PC-3 (cell line): ENCODE measurements at regions not wholly inside any gene's neighbourhood (a gene's known extent, or its start where the extent isn't known, plus 50 kb on each side); places are given as distances from the start of the nearest gene placed in this dataset.

Experiments used
- ATAC-seq: fragments of 200-7000 bp; cut with Tn5 transposase; 2 replicates; pipeline ENCODE4 v1.9.1; 2020; ENCODE audit warnings: mild to moderate bottlenecking, moderate library complexity
- BruUV-seq: library from RNA; stranded (reverse); fragments of 400-500 nt; replicated peaks from 2 replicates; lab custom pipeline; 2021; lab: Mats Ljungman, UMichigan
- CTCF ChIA-PET: fragments of 300-600 bp; sonication (Branson Sonifier 250); formaldehyde crosslinking; loops from one replicate; lab custom pipeline; 2022; ENCODE audit warnings: antibody characterized with exemption; lab: Charles Lee
- POLR2A ChIA-PET: fragments of 300-600 bp; sonication (Branson Sonifier 250); formaldehyde crosslinking; loops from one replicate; lab custom pipeline; 2022; ENCODE audit warnings: antibody characterized with exemption; ENCODE audit not compliant: unreplicated experiment; lab: Charles Lee
- DNase-seq: peaks from one replicate; pipeline ENCODE4 v3.0.0-alpha.2; 2015
- H2AFZ ChIP-seq: fragments of 300-600 bp; sonication (generic); 2 replicates; pipeline ENCODE4 v1.6.0; 2016; ENCODE audit warnings: antibody characterized with exemption, low read length
- H3F3A ChIP-seq: fragments of 300-600 bp; sonication (generic); one replicate; pipeline ENCODE4 v1.6.0; 2017; ENCODE audit warnings: antibody characterized with exemption, low read length, control low read depth, mild to moderate bottlenecking; ENCODE audit not compliant: unreplicated experiment
- H3K27ac ChIP-seq: fragments of 300-600 bp; sonication (generic); 2 replicates; pipeline ENCODE4 v1.5.1; 2016; ENCODE audit warnings: mild to moderate bottlenecking, low read length
- H3K27me3 ChIP-seq: fragments of 300-600 bp; sonication (generic); 2 replicates; pipeline ENCODE4 v1.6.1; 2016; ENCODE audit warnings: low read length, mixed read lengths
- H3K36me3 ChIP-seq: fragments of 300-600 bp; sonication (generic); 2 replicates; pipeline ENCODE4 v1.6.1; 2016; ENCODE audit warnings: low read depth, mixed run types, low read length, mixed read lengths
- H3K4me1 ChIP-seq: fragments of 300-600 bp; sonication (generic); 2 replicates; pipeline ENCODE4 v1.5.1; 2016; ENCODE audit warnings: low read length; ENCODE audit not compliant: insufficient read depth
- H3K4me2 ChIP-seq: fragments of 300-600 bp; sonication (generic); 2 replicates; pipeline ENCODE4 v1.6.0; 2016; ENCODE audit warnings: low read length
- H3K4me3 ChIP-seq: fragments of 300-600 bp; sonication (generic); 2 replicates; pipeline ENCODE4 v1.5.1; 2016; ENCODE audit warnings: mild to moderate bottlenecking, low read length, mixed read lengths
- H3K79me2 ChIP-seq: fragments of 300-600 bp; sonication (generic); 2 replicates; pipeline ENCODE4 v1.6.1; 2017; ENCODE audit warnings: low read length, mixed read lengths
- H3K9ac ChIP-seq: fragments of 300-600 bp; sonication (generic); 2 replicates; pipeline ENCODE4 v1.6.0; 2016; ENCODE audit warnings: mild to moderate bottlenecking, low read length
- H3K9me2 ChIP-seq: fragments of 300-600 bp; sonication (generic); replicated peaks from 2 replicates; pipeline ENCODE4 v1.6.1; 2016; ENCODE audit warnings: mixed run types, low read length, mixed read lengths
- H3K9me3 ChIP-seq: fragments of 300-600 bp; sonication (generic); 2 replicates; pipeline ENCODE4 v1.6.1; 2016; ENCODE audit warnings: low read length, mixed read lengths
- H4K20me1 ChIP-seq: fragments of 300-600 bp; sonication (generic); 2 replicates; pipeline ENCODE4 v1.6.1; 2016; ENCODE audit warnings: low read length, mixed read lengths
- CTCF ChIP-seq: fragments of 300-600 bp; sonication (generic); conservative IDR thresholded peaks from 2 replicates; pipeline ENCODE4 v1.5.1; 2017; ENCODE audit warnings: antibody characterized with exemption, low read depth, mild to moderate bottlenecking, low read length
- EZH2 ChIP-seq: fragments of 300-600 bp; sonication (generic); IDR thresholded peaks from one replicate; pipeline ENCODE4 v1.6.1; 2017; ENCODE audit warnings: antibody characterized with exemption, mild to moderate bottlenecking, low read length; ENCODE audit not compliant: unreplicated experiment
- EZH2phosphoT487 ChIP-seq: fragments of 300-600 bp; sonication (generic); IDR thresholded peaks from 2 replicates; pipeline ENCODE4 v1.6.1; 2018; ENCODE audit warnings: mild to moderate bottlenecking, antibody characterized with exemption, low read length, borderline replicate concordance
- intact Hi-C: fragments of 100-400 bp; cut with micrococcal nuclease; formaldehyde crosslinking; loops from 2 replicates; pipeline ENCODE4 v1.9.0; 2023

DNA sequence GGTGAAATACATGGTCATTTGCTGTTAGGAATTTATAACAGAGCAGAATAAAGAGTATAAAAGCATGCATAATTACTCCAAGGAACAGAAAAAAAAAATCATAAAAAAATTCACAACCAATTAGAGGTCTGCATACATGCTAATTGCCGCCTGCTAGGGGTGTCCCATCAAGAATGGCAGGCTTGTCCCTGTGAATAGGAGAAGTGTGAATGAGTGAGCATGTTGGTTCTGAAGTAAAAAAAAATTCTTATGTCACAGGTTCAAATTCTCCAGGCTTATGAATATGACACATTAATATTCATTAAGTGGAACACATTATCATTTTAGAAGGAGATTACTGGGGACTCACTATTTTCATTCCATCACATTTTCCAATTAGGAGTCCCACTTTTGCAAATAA lies 822.7 kb downstream of the NTRK3 start:
- H3K4me2 ChIP-seq = no peak overlapping the region
- DNase-seq (no peak), ATAC-seq (no peak)
- no peaks in the 10 kb centered on the region for H3F3A ChIP-seq
- no peak overlapping the region for H3K9ac ChIP-seq
- TF ChIP-seq CTCF = no peak
- H3K36me3 ChIP-seq = no peaks in the 10 kb centered on the region
- no peaks in the 10 kb centered on the region for H3K27me3 ChIP-seq
- no peak overlapping the region for H3K27ac ChIP-seq
- H3K79me2 ChIP-seq = no peaks in the 10 kb centered on the region
- H2AFZ ChIP-seq = no peak overlapping the region
- H4K20me1 ChIP-seq = no peaks in the 10 kb centered on the region
- 0 out of 2 replicates have a peak, but pooled peaks cover 4% of the 10 kb centered on the region for H3K9me3 ChIP-seq
- intact Hi-C loops = no loop called here
- H3K4me1 ChIP-seq = no peaks in the 10 kb centered on the region
- ChIA-PET CTCF (no interaction called here), POLR2A (no interaction called here)
- no TSS peak for BruUV-seq
- no peak overlapping the region for H3K4me3 ChIP-seq
- no peaks in the 10 kb centered on the region for H3K9me2 ChIP-seq

DNA sequence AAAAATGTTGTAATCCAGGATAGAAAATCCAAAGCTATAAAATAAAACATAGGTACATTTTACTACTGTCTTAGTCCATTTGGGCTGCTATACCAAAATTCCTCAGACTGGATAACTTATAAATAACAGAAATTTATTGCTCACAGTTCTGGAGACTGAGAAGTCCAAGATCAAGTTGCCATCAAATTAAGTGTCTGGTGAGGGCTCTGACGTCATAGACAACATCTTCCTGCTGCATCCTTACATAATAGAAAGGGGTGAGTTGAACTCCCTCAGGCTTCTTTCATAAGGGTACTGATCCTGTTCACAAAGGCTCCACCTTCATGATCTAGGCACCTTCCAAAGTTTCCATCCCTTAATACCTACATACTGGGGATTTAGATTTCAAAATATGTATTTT lies 826.8 kb downstream of the NTRK3 start:
- POLR2A ChIA-PET = no interaction called here
- intact Hi-C loops = no loop called here
- no TSS peak for BruUV-seq
- Histone ChIP-seq H2AFZ (no peak overlapping the region), H3K4me3 (no peak overlapping the region), H4K20me1 (no peaks in the 10 kb centered on the region), H3K27me3 (no peaks in the 10 kb centered on the region), H3K36me3 (no peaks in the 10 kb centered on the region), H3K9ac (no peak overlapping the region), H3K27ac (no peak overlapping the region), H3F3A (no peaks in the 10 kb centered on the region), H3K9me3 (no peaks in the 10 kb centered on the region), H3K4me1 (no peaks in the 10 kb centered on the region), H3K79me2 (no peaks in the 10 kb centered on the region), H3K9me2 (no peaks in the 10 kb centered on the region), H3K4me2 (no peak overlapping the region)
- CTCF ChIA-PET = no interaction called here
- DNase-seq (no peak), ATAC-seq (no peak)
- TF ChIP-seq EZH2phosphoT487 = no peak
- TF ChIP-seq CTCF = no peak
- TF ChIP-seq EZH2 = no peak

- ChIA-PET POLR2A (no interaction called here), CTCF (no interaction called here)
- no peak overlapping the region for H3K27ac ChIP-seq
- H3K4me2 ChIP-seq = no peak overlapping the region
- H3K79me2 ChIP-seq = no peaks in the 10 kb centered on the region
- H3K36me3 ChIP-seq = no peaks in the 10 kb centered on the region
- BruUV-seq = no TSS peak
- intact Hi-C loops = no loop called here
- no peaks in the 10 kb centered on the region for H3K4me1 ChIP-seq
- no peaks in the 10 kb centered on the region for H3K9me3 ChIP-seq
- ATAC-seq (no peak), DNase-seq (no peak)
- no peaks in the 10 kb centered on the region for H3F3A ChIP-seq
- TF ChIP-seq CTCF (no peak), EZH2 (no peak), EZH2phosphoT487 (no peak)
- no peak overlapping the region for H2AFZ ChIP-seq
- no peak overlapping the region for H3K4me3 ChIP-seq
- no peaks in the 10 kb centered on the region for H3K9me2 ChIP-seq
- H3K27me3 ChIP-seq = no peaks in the 10 kb centered on the region
- H3K9ac ChIP-seq = no peak overlapping the region
- H4K20me1 ChIP-seq = no peaks in the 10 kb centered on the region
These were observed 836.5 kb downstream of the NTRK3 start for GRCh38 chr15:87420017-87420416.
